HEK293T (cell line): ENCODE measurements at regions not wholly inside any gene's neighbourhood (a gene's known extent, or its start where the extent isn't known, plus 50 kb on each side); places are given as distances from the start of the nearest gene placed in this dataset.

Experiments used
- BHLHE40 ChIP-seq: fragments of 450-650 bp; IDR thresholded peaks from 2 replicates; pipeline ENCODE4 v1.6.1; 2016; ENCODE audit warnings: mild to moderate bottlenecking, moderate library complexity, borderline replicate concordance
- ELF4 ChIP-seq: fragments of 450-650 bp; IDR thresholded peaks from 2 replicates; pipeline ENCODE4 v1.6.1; 2017; ENCODE audit warnings: antibody characterized with exemption
- SUZ12 ChIP-seq: fragments of 450-650 bp; IDR thresholded peaks from 2 replicates; pipeline ENCODE4 v1.6.1; 2016; ENCODE audit warnings: mild to moderate bottlenecking
- ZNF384 ChIP-seq: fragments of 450-650 bp; IDR thresholded peaks from 2 replicates; pipeline ENCODE4 v1.6.1; 2016

DNA sequence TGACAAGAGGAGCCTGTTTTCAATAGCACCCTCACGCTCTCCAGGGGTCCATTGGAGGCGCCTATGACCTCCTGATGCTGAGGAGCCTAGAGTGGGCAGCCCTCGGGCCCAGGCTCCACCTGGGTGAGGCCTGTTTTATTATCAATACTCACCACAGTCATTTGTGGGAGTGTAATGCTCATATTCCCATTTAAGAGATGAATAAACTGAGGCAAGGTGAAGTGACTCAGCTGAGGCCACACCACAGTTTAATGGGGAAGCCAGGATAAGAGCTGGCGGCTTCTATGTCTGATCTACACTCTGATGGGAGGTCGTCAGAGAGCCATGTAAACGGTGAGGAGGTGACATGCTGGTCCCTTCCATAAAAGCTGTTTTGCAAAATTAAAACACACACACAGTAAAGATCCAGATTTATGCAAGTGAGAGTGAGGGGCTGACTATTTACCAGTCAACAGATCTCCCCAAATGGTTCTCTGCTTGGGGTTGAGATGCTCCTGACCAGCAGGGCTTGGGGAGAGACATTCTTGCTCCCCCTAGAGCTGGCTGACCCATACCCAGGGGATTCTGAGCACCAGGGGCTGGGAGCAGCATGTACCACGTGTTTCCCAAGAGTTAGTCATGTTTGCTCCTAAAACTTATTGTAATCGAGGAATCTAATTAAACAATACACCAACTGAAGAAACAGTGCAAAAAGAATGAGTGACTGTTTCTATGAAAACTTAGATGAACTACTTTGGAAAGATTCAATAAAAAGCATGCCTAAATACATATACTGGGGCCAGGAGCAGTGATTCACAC is 81.0 kb upstream of the INSIG1 start:
- no peak for TF ChIP-seq BHLHE40
- no peak for TF ChIP-seq SUZ12
- TF ChIP-seq ZNF384 = no peak
- TF ChIP-seq ELF4 = no peak
